AG04449 (cell line): ENCODE measurements at regions not wholly inside any gene's neighbourhood (a gene's known extent, or its start where the extent isn't known, plus 50 kb on each side); places are given as distances from the start of the nearest gene placed in this dataset.
A peak's percentile ranks its signal among the peaks of the same experiment; 100 is the strongest.

Experiments used
- CTCF ChIA-PET: fragments of 350-600 bp; formaldehyde crosslinking; extraction: SDS; loops from one replicate; lab custom pipeline; 2021; ENCODE audit warnings: antibody characterized with exemption; lab: Yijun Ruan, JAX
- POLR2A ChIA-PET: fragments of 400-600, 350-600 bp; formaldehyde crosslinking; extraction: SDS; loops from one replicate; lab custom pipeline; 2020; ENCODE audit warnings: antibody characterized with exemption, inconsistent platforms; lab: Yijun Ruan, JAX
- DNase-seq: peaks from one replicate; pipeline ENCODE4 v3.0.0-alpha.2; 2010; ENCODE audit warnings: low read depth, low spot score
- H3K4me3 ChIP-seq: 2 replicates; pipeline ENCODE4 v1.5.1; 2011; ENCODE audit warnings: low read depth, mild to moderate bottlenecking, control low read depth, low read length
- CTCF ChIP-seq: IDR thresholded peaks from one replicate; pipeline ENCODE4 v1.5.1; 2011; ENCODE audit warnings: mild to moderate bottlenecking, moderate library complexity, low read length, control low read depth, inconsistent platforms; ENCODE audit not compliant: insufficient read depth; ENCODE audit errors: missing control alignments

- H3K4me3 ChIP-seq, result no peak overlapping the region
- POLR2A ChIA-PET, result no interaction called here
- CTCF ChIA-PET, result interaction anchor here (5.0 kb wide), 1 partner anchor 11 kb away, joined by 45 read pairs; no protein-coding TSS in a partner anchor
- no peak for DNase-seq
- TF ChIP-seq CTCF, result no peak
These were observed 99.6 kb upstream of the MAP2 start for GRCh38 chr2:209324281-209324680.

GRCh38 chr2:209331291-209331844, 92.5 kb upstream of the MAP2 start:
- CTCF ChIA-PET, result interaction anchor here (0.6 to 2.8 kb wide), 16 partner anchors 13 to 939 kb away, joined by 3 to 14 read pairs (median 4); partner anchors contain the start of gene MAP2
- no peak overlapping the region for H3K4me3 ChIP-seq
- DNase-seq, result no peak
- POLR2A ChIA-PET, result no interaction called here
- TF ChIP-seq CTCF, result peak; percentile 17

GRCh38 chr2:209334188-209335017, 89.4 kb upstream of the MAP2 start:
- CTCF ChIA-PET, result interaction anchor here (0.6 to 4.5 kb wide), 52 partner anchors 10 to 943 kb away, joined by 3 to 124 read pairs (median 5); partner anchors contain the start of gene MAP2

GRCh38 chr2:209340522-209340921, 83.3 kb upstream of the MAP2 start:
- ChIA-PET POLR2A (no interaction called here), CTCF (interaction anchor here (1.0 kb wide), 1 partner anchor 84 kb away, joined by 3 read pairs; the partner anchor contains the start of gene MAP2)
- DNase-seq, result no peak
- H3K4me3 ChIP-seq, result no peak overlapping the region
- TF ChIP-seq CTCF, result no peak

More at GRCh38 chr2:209334188-209335017, 89.4 kb upstream of the MAP2 start:
- POLR2A ChIA-PET, result no interaction called here
- peak; percentile 69 for TF ChIP-seq CTCF
- no peak overlapping the region for H3K4me3 ChIP-seq
- DNase-seq, result no peak

GRCh38 chr2:209344349-209344748, 79.5 kb upstream of the MAP2 start:
- POLR2A ChIA-PET, result no interaction called here
- no peak for TF ChIP-seq CTCF
- CTCF ChIA-PET, result interaction anchor here (0.9 to 2.6 kb wide), 5 partner anchors 10 to 211 kb away, joined by 3 to 26 read pairs (median 5); partner anchors contain the start of gene MAP2
- DNase-seq, result no peak
- no peak overlapping the region for H3K4me3 ChIP-seq

- no peak overlapping the region for H3K4me3 ChIP-seq
- no peak for DNase-seq
- CTCF ChIA-PET, result interaction anchor here (1.4 to 3.0 kb wide), 2 partner anchors 14 to 17 kb away, joined by 3 to 16 read pairs; no protein-coding TSS in a partner anchor
- POLR2A ChIA-PET, result no interaction called here
- no peak for TF ChIP-seq CTCF
These were observed 75.4 kb upstream of the MAP2 start for GRCh38 chr2:209348433-209348832.
